Upper lobe of left lung (tissue), 6 donors: ENCODE measurements at regions not wholly inside any gene's neighbourhood (a gene's known extent, or its start where the extent isn't known, plus 50 kb on each side); places are given as distances from the start of the nearest gene placed in this dataset.

Experiments
- ATAC-seq, 2 donors: fragments of 200-7000 bp; cut with Tn5 transposase; one replicate each; pipeline ENCODE4 v1.9.1; 2022; ENCODE audit warnings: mild to moderate bottlenecking in 2 of 2, moderate library complexity in 2 of 2; ENCODE audit not compliant: low FRiP score in 2 of 2
- DNase-seq, 2 donors: peaks; one replicate each; pipeline ENCODE4 v3.0.0-alpha.2; 2019 to 2020
- H3K27ac ChIP-seq, 4 donors: fragments of 200-600 bp; sonication (generic); one replicate each; pipeline ENCODE4 v1.5.1; 2016 to 2019
- H3K27me3 ChIP-seq, 4 donors: fragments of 200-600 bp; sonication (generic); one replicate each; pipeline ENCODE4 v1.5.1; 2017 to 2019
- H3K36me3 ChIP-seq, 4 donors: fragments of 200-600 bp; sonication (generic); one replicate each; pipeline ENCODE4 v1.5.1; 2016 to 2019
- H3K4me1 ChIP-seq, 4 donors: fragments of 200-600 bp; sonication (generic); one replicate each; pipeline ENCODE4 v1.5.1; 2018 to 2019
- H3K4me3 ChIP-seq, 4 donors: fragments of 200-600 bp; sonication (generic); one replicate each; pipeline ENCODE4 v1.5.1; 2017 to 2019; ENCODE audit warnings: mild to moderate bottlenecking in 2 of 4, moderate library complexity in 1 of 4
- H3K9me3 ChIP-seq, 4 donors: fragments of 200-600 bp; sonication (generic); one replicate each; pipeline ENCODE4 v1.5.1; 2018 to 2019
- EP300 ChIP-seq, 4 donors: sonication (generic); formaldehyde crosslinking; IDR thresholded peaks; one replicate each; pipeline ENCODE4 v1.5.1; 2017; ENCODE audit warnings: antibody characterized with exemption in 4 of 4, control low read depth in 2 of 4
- POLR2A ChIP-seq, 4 donors: fragments of 450-650 bp; IDR thresholded peaks; one replicate each; pipeline ENCODE4 v1.5.1; 2016 to 2017; ENCODE audit warnings: antibody characterized with exemption in 4 of 4, mild to moderate bottlenecking in 2 of 4
- POLR2AphosphoS5 ChIP-seq, 2 donors: sonication (generic); formaldehyde crosslinking; IDR thresholded peaks; one replicate each; pipeline ENCODE4 v1.5.1; 2017; ENCODE audit warnings: antibody characterized with exemption in 2 of 2
- WGBS, 2 donors: methylation state at CpG; one replicate each; pipeline ENCODE4 v1.1.5; 2017 to 2018; 5-methylcytosine and 5-hydroxymethylcytosine counted together
- TF ChIP-seq, protein P1 (sequence below), 6 experiments: fragments of 450-650 bp in 4 of 6; fragments of 200-600 bp in 2 of 6; sonication (generic) in 2 of 6; IDR thresholded peaks; one replicate each; pipeline ENCODE4 v1.5.1; 2016 to 2019; ENCODE audit warnings: antibody characterized with exemption in 6 of 6
- donor health status: DM: no; HTN: no; CAD: no; lungs with moderate emphysema.
- donor health status: DM: no; HTN: yes; CAD: no; lungs with severe emphysema.

DNA sequence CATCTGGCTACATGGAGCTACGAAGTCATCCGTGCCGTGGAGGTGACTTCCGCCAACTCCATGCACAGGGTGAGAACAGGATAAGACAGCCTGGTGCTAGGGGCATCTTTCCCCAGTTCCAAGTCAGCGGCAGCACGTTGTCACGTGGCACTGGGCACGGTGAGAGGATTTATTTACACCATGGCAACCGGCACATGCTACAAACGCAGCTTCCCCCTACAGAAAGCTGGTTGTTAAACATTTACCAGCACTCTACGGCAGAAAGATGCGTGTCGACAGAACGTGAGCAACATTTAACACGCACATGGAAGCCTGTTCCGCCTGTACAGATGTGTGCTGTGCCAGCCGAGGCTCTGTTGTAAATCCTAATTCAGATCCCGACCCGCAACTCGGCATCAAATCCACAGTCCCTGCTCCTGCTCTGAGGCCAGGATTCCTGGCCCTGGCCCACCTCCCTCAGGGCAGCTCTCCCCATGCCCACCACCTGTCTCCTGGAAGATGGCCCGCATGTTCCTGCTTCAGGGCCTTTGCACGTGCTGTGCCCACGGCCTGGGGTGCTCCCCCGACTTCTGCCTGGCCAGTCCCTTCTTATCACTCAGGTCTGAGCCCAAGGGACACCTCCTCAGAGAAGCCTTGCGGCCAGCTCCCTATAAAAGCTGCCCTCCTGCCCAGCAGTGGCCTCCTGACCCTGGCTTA is 114.1 kb downstream of the RFLNA start:
- 85 to 95% methylated on average over 23 to 25 of the region's 25 CpGs for WGBS, 2 donors
- ATAC-seq (no peak), DNase-seq (peak in 1 of 2 donors; percentile 56)
- Histone ChIP-seq H3K4me1 (peaks cover 21 to 31% (median 24%) of the 10 kb centered on the region in 4 donors), H3K9me3 (no peaks in the 10 kb centered on the region), H3K4me3 (no peak overlapping the region), H3K27me3 (no peaks in the 10 kb centered on the region), H3K27ac (no peak overlapping the region), H3K36me3 (peaks cover 6 to 77% (median 53%) of the 10 kb centered on the region in 4 donors)
- TF ChIP-seq, protein P1, sequence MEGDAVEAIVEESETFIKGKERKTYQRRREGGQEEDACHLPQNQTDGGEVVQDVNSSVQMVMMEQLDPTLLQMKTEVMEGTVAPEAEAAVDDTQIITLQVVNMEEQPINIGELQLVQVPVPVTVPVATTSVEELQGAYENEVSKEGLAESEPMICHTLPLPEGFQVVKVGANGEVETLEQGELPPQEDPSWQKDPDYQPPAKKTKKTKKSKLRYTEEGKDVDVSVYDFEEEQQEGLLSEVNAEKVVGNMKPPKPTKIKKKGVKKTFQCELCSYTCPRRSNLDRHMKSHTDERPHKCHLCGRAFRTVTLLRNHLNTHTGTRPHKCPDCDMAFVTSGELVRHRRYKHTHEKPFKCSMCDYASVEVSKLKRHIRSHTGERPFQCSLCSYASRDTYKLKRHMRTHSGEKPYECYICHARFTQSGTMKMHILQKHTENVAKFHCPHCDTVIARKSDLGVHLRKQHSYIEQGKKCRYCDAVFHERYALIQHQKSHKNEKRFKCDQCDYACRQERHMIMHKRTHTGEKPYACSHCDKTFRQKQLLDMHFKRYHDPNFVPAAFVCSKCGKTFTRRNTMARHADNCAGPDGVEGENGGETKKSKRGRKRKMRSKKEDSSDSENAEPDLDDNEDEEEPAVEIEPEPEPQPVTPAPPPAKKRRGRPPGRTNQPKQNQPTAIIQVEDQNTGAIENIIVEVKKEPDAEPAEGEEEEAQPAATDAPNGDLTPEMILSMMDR (IDR thresholded peaks at IDR 0.05): no peak
- no peak for TF ChIP-seq EP300 (IDR thresholded peaks at IDR 0.05)
- TF ChIP-seq POLR2A (IDR thresholded peaks at IDR 0.05): no peak
- no peak for TF ChIP-seq POLR2AphosphoS5 (IDR thresholded peaks at IDR 0.05)

DNA sequence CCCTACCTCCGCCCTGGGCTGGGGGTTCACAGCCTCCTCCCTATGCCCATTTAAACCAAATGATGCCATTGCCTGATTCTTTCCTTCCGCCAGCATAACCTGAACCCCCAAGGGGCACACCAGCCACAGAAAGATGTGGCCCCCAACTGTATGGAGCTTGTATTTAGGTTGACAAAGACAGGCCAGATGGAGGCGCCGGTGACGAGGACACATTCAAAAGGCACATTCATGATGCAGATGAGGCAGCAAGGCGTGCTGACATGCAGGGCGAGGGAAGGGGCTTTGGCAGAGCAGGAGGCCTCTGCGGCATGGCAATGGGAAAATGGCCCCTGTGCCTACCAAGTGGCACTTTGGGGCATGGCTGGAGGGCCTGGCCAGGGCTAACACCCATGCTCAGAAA is 112.2 kb downstream of the RFLNA start:
- ATAC-seq: no peak
- 97% methylated on average over 8 of the region's 8 CpGs for WGBS, 2 donors
- H3K4me3 ChIP-seq: no peak overlapping the region
- no peak for DNase-seq
- no peak overlapping the region for H3K27ac ChIP-seq
- peaks cover 19 to 29% (median 25%) of the 10 kb centered on the region in 4 donors for H3K4me1 ChIP-seq
- H3K9me3 ChIP-seq: no peaks in the 10 kb centered on the region
- H3K36me3 ChIP-seq: peaks cover 4 to 66% (median 40%) of the 10 kb centered on the region in 4 donors
- TF ChIP-seq EP300 (IDR thresholded peaks at IDR 0.05): no peak
- TF ChIP-seq, protein P1 (IDR thresholded peaks at IDR 0.05): no peak
- no peak for TF ChIP-seq POLR2AphosphoS5 (IDR thresholded peaks at IDR 0.05)
- TF ChIP-seq POLR2A (IDR thresholded peaks at IDR 0.05): no peak
- H3K27me3 ChIP-seq: no peaks in the 10 kb centered on the region

DNA sequence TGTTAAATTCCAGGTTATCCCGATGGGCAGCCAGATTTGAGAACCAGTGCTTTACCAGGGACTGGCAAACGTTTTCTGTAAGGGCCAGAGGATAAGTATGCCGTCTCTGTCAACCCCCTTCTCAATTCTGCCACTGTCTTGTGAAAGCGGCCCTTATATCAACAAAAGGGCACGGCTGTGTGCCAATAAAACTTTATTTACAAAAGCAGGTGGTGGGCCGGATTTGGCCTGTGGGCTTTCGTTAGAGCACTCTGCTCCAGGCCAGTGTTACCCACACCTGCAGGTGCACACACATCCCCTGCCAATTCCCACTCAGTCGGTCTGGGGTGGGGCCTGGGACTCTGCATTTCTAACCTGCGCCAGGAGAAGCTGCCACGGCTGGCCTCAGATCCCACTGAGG is 111.2 kb downstream of the RFLNA start:
- H3K4me3 ChIP-seq: no peak overlapping the region
- H3K4me1 ChIP-seq: peaks cover 19 to 26% (median 23%) of the 10 kb centered on the region in 4 donors
- peaks cover 12 to 72% (median 43%) of the 10 kb centered on the region in 4 donors for H3K36me3 ChIP-seq
- ATAC-seq: no peak
- no peak for DNase-seq
- no peak overlapping the region for H3K27ac ChIP-seq
- no peaks in the 10 kb centered on the region for H3K9me3 ChIP-seq
- TF ChIP-seq, protein P1 (IDR thresholded peaks at IDR 0.05): no peak
- no peak for TF ChIP-seq POLR2AphosphoS5 (IDR thresholded peaks at IDR 0.05)
- 93% methylated on average over 3 to 10 of the region's 10 CpGs for WGBS, 2 donors
- no peaks in the 10 kb centered on the region for H3K27me3 ChIP-seq

DNA sequence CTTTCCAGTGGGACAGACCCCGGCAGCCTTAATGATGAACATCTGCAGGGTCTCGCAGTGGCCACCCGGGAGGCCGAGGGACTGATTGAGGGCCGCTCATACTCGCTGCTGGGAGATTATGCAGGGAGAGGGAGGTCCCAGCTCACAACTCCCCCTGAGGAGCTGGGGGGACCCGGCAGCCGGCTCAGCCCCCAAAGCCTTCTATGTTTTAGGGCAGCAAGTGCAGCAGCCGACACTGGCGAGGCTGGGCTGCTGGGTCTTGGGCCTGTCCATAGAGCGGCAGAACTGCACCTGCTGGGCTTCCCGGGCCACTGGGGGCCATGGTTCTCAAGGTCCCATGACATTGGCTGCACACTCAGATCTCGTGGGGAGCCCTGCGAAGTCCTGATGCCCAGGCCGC is 110.7 kb downstream of the RFLNA start:
- TF ChIP-seq, protein P1 (IDR thresholded peaks at IDR 0.05): no peak
- TF ChIP-seq EP300 (IDR thresholded peaks at IDR 0.05): no peak
- TF ChIP-seq POLR2AphosphoS5 (IDR thresholded peaks at IDR 0.05): no peak
- TF ChIP-seq POLR2A (IDR thresholded peaks at IDR 0.05): no peak
- 90 to 93% methylated on average over 9 to 15 of the region's 15 CpGs for WGBS, 2 donors
- H3K36me3 ChIP-seq: peaks cover 15 to 76% (median 47%) of the 10 kb centered on the region in 4 donors
- H3K4me1 ChIP-seq: peaks cover 19 to 26% (median 23%) of the 10 kb centered on the region in 4 donors
- peak in 1 of 2 donors; percentile 56 for DNase-seq
- ATAC-seq: no peak
- no peak overlapping the region for H3K27ac ChIP-seq
- no peaks in the 10 kb centered on the region for H3K9me3 ChIP-seq
- no peak overlapping the region for H3K4me3 ChIP-seq
- no peaks in the 10 kb centered on the region for H3K27me3 ChIP-seq

DNA sequence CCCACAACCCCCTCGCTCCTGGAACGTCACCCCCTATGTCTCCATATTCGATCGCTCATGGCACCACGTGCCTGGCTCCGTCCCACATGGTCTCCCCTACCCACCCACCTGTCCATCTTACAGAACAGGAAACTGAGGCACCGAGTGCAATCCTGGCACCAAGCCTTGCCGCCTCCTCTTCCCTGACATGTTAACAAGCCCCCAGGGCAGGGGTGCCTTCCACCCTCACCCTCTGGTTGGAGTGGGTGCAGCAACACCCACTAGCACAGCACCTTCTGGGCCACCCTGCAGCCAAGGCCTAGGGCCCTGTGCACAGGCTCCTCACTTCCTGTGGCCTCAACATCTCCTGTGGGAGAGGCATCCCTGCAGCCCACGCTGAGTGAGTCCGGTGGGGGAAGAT is 110.3 kb downstream of the RFLNA start:
- H3K27ac ChIP-seq: no peak overlapping the region
- TF ChIP-seq POLR2A (IDR thresholded peaks at IDR 0.05) (no peak), EP300 (IDR thresholded peaks at IDR 0.05) (no peak), POLR2AphosphoS5 (IDR thresholded peaks at IDR 0.05) (no peak)
- TF ChIP-seq, protein P1 (IDR thresholded peaks at IDR 0.05): no peak
- WGBS, 2 donors: 91 to 94% methylated on average over 8 to 10 of the region's 10 CpGs
- H3K36me3 ChIP-seq: peaks cover 19 to 78% (median 50%) of the 10 kb centered on the region in 4 donors
- H3K4me3 ChIP-seq: no peak overlapping the region
- no peaks in the 10 kb centered on the region for H3K9me3 ChIP-seq
- DNase-seq (no peak), ATAC-seq (no peak)
- H3K27me3 ChIP-seq: no peaks in the 10 kb centered on the region
- peaks cover 19 to 24% (median 22%) of the 10 kb centered on the region in 4 donors for H3K4me1 ChIP-seq
